ENCODE measurements at regions not wholly inside any gene's neighbourhood (a gene's known extent, or its start where the extent isn't known, plus 50 kb on each side); places are given as distances from the start of the nearest gene placed in this dataset.
"Not testable (repeated sequence)": the region's sequence is repeated elsewhere in the genome, so short reads cannot be mapped to it uniquely, and the experiment has no call there.

DNA sequence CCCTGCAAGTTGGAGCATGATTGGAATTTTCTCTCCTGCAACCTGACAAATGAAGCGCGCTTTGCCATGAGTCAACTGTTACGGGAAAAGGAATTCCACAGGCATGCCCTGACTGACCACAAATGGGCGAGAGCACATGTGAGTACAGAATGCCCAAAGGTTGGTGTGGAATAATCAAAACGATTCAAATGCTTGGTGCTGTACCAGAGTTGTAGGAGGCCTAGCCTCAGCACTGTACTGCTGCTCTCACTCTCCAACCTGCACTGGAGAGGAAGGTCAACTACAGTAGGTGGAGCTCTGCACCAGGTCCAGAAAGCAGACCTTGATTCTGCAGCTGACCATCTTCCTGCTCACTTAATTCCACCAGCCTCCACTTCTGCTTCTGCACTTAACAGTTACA is 406.9 kb upstream of the ACTBL2 start:
- DNase-seq (ENCODE audit: low spot score) = peak; percentile 17

GRCh38 chr5:57887851-57888621 is 405.4 kb upstream of the ACTBL2 start:
- peak; percentile 52 for DNase-seq (ENCODE audit: low spot score)

- DNase-seq (ENCODE audit: low spot score) = no peak
Measured at GRCh38 chr5:57884346-57885102, 401.9 kb upstream of the ACTBL2 start.

DNA sequence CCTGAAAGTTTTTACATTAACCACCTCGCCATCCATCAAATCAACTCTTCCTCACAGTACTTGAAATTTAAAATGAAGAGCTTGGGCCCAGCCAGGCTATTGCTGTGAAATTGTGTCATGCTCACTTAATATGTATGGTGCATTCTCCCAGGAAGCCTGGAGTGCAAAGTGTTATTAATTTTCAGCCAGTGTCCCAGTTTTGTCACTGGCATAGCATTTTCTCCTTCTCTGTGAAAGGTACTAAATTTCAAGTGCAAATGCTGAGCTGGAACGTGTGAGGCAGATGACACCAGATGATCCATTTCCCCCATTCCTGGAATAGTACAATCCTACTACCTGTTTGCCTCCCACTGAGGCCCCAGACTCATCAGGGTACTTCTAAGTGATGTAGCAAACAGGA is 397.6 kb upstream of the ACTBL2 start:
- DNase-seq (ENCODE audit: low spot score) = no peak

GRCh38 chr5:57878301-57878722 is 395.7 kb upstream of the ACTBL2 start:
- no peak for DNase-seq (ENCODE audit: low spot score)

DNA sequence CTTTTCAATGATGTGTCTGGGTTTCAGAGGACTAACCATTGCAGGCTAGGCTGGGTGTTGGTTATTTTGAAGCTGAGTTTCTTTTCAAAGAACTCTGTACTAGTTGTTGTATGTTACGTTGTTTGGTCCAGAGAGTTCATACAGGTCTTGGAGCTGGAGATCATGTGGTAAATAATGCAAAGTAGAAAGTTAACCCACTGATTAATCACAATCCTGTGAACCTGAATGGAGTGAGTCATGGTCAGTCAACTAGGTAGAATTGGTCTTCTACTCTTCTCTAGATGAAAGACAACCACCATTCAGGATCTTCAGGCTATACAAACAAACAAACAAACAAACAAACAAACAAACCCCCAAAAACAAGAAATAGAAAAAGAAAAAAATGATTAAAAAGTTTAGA is 388.9 kb upstream of the ACTBL2 start:
- DNase-seq (ENCODE audit: low spot score) = no peak

GRCh38 chr5:57870267-57870666 is 387.7 kb upstream of the ACTBL2 start:
- not testable (repeated sequence) for DNase-seq (ENCODE audit: low spot score)

DNA sequence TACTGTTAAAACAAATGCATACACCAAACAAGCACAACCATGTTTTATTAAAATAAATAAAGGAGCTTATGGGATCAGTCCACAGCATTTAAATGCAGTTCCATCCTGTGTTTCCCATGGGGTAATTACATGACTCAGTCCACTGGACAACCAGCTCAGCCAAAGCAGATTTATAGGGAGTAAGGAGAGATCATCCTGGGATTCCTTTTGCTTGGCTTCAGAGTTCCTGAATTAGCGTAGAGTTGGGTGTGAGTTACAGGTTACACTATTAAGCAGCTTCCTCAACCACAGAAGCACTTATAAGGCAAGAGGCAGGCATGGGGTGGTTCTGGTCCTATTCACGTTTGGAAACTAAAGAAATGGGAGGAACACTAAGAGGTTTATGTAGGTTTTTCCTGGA is 381.1 kb upstream of the ACTBL2 start:
- no peak for DNase-seq (ENCODE audit: low spot score)

GRCh38 chr5:57862942-57863341 is 380.3 kb upstream of the ACTBL2 start:
- no peak for DNase-seq (ENCODE audit: low spot score)

- DNase-seq (ENCODE audit: low spot score) = no peak
Measured at GRCh38 chr5:57862471-57862911, 379.9 kb upstream of the ACTBL2 start.

GRCh38 chr5:57859626-57860025 is 377.0 kb upstream of the ACTBL2 start:
- no peak for DNase-seq (ENCODE audit: low spot score)

- no peak for DNase-seq (ENCODE audit: low spot score)
Measured at GRCh38 chr5:57858905-57859304, 376.3 kb upstream of the ACTBL2 start.

- DNase-seq (ENCODE audit: low spot score) = no peak
Measured at GRCh38 chr5:57857696-57858095, 375.1 kb upstream of the ACTBL2 start.

- DNase-seq (ENCODE audit: low spot score) = no peak
Measured at GRCh38 chr5:57855831-57856230, 373.2 kb upstream of the ACTBL2 start.

- no peak for DNase-seq (ENCODE audit: low spot score)
Measured at GRCh38 chr5:57853929-57854697, 371.5 kb upstream of the ACTBL2 start.

DNA sequence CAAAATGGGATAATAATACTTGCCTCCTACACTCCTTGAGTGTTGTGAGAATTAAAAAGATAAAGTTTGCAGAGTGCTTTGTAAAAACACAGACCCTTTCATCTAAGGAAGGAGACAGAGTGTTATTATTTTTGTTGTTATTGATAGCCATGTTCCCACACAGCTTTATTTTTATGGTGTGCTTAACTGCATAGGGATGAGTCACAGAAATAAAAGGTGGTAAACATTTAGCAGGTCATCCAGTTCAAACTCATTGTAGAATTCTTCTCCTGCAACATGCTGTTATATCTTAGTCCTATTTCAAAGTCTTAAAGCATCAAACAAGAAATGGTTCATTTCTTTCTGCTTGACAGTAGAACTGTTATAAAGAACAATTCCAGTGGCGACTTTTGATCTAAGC is 367.5 kb upstream of the ACTBL2 start:
- DNase-seq (ENCODE audit: low spot score) = no peak

- no peak for DNase-seq (ENCODE audit: low spot score)
Measured at GRCh38 chr5:57845025-57845424, 362.4 kb upstream of the ACTBL2 start.

GRCh38 chr5:57844410-57844809 is 361.8 kb upstream of the ACTBL2 start:
- DNase-seq (ENCODE audit: low spot score) = no peak

DNA sequence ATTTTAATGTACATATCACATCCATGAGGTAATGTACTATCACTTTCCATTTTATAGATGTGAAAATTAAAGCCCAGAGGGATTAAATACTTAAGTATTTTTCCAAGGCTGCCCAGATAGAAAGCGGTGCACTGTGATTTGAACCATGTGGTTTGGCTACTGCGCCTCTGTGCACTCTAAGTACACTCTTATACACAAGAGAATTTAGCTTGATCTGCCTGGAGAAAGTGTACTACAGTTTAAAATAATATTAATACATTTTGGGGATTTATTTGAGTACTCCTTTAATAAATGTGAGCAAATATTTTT is 360.4 kb upstream of the ACTBL2 start:
- DNase-seq (ENCODE audit: low spot score) = no peak

- DNase-seq (ENCODE audit: low spot score) = no peak
Measured at GRCh38 chr5:57842364-57843058, 359.9 kb upstream of the ACTBL2 start.

DNA sequence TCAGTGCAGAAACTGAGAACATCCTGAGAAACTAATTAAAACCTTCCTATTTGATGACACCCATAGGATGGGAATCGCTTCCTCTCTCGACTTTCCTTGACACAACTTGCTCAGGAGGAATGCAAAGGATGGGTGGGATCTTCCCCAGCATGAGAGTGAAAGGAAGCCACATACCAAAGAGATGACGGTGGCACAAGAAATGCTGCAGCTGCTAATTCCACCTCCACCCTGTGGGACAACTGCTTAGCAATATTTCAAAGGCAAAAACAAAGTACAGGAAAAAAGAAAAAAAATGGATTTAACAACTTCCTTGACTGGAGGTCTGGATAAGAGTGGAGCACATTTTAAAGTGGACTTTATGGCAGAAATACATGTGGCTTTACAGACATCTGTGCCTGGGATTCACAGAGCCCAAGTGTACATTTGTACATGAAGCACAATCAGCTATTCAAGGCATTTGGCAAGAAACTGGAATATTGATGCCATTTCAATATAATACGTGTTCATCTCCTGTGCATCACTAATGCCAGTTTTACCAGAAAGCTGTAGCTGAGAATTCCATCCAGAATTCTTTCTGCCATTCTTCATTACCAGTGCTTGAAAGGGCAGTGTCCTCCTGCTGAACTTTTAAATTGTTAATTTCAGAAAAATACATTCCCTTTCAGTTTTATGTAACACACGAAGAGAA is 359.2 kb upstream of the ACTBL2 start:
- DNase-seq (ENCODE audit: low spot score) = peak; percentile 64
